ENCODE measurements at regions not wholly inside any gene's neighbourhood (a gene's known extent, or its start where the extent isn't known, plus 50 kb on each side); places are given as distances from the start of the nearest gene placed in this dataset.

GRCh38 chr17:79501910-79502309 is 108.9 kb downstream of the RBFOX3 start:
- no peak for TF ChIP-seq CTCF (conservative IDR thresholded peaks at IDR 0.05)
- no peak for TF ChIP-seq ZFX (IDR thresholded peaks at IDR 0.05)

All from C4-2B (cell line).